C4-2B (cell line): ENCODE measurements at regions not wholly inside any gene's neighbourhood (a gene's known extent, or its start where the extent isn't known, plus 50 kb on each side); places are given as distances from the start of the nearest gene placed in this dataset.

ENCODE experiments used
- H3K27ac ChIP-seq: fragments of 450-650 bp; 2 replicates; pipeline ENCODE4 v1.5.1; 2017
- CTCF ChIP-seq: fragments of 450-650 bp; conservative IDR thresholded peaks from 2 replicates; pipeline ENCODE4 v1.5.1; 2017; ENCODE audit warnings: mild to moderate bottlenecking
- ZFX ChIP-seq: fragments of 450-650 bp; IDR thresholded peaks from 2 replicates; pipeline ENCODE4 v1.6.1; 2017

GRCh38 chr2:137800386-137800785 is 163.9 kb upstream of the HNMT start:
- TF ChIP-seq CTCF (no peak), ZFX (no peak)
- no peak overlapping the region for H3K27ac ChIP-seq

GRCh38 chr2:137801228-137801627 is 163.0 kb upstream of the HNMT start:
- no peak overlapping the region for H3K27ac ChIP-seq
- no peak for TF ChIP-seq CTCF
- TF ChIP-seq ZFX = no peak

- no peak for TF ChIP-seq CTCF
- TF ChIP-seq ZFX = no peak
- H3K27ac ChIP-seq = no peak overlapping the region
Observed at GRCh38 chr2:137802038-137802437, 162.2 kb upstream of the HNMT start.

- no peak for TF ChIP-seq ZFX
Observed at GRCh38 chr2:137806068-137806805, 158.0 kb upstream of the HNMT start.

GRCh38 chr2:137809252-137809651 is 155.0 kb upstream of the HNMT start:
- TF ChIP-seq ZFX (no peak), CTCF (no peak)
- H3K27ac ChIP-seq = no peak overlapping the region

More at GRCh38 chr2:137806068-137806805, 158.0 kb upstream of the HNMT start:
- H3K27ac ChIP-seq = no peak overlapping the region

GRCh38 chr2:137809837-137810236 is 154.4 kb upstream of the HNMT start:
- H3K27ac ChIP-seq = no peak overlapping the region
- TF ChIP-seq CTCF (no peak), ZFX (no peak)

GRCh38 chr2:137812517-137812916 is 151.8 kb upstream of the HNMT start:
- H3K27ac ChIP-seq = no peak overlapping the region
- TF ChIP-seq CTCF = no peak
- TF ChIP-seq ZFX = no peak

GRCh38 chr2:137813176-137813575 is 151.1 kb upstream of the HNMT start:
- TF ChIP-seq CTCF (no peak), ZFX (no peak)

More at GRCh38 chr2:137813176-137813575, 151.1 kb upstream of the HNMT start:
- H3K27ac ChIP-seq = no peak overlapping the region
